Endometrial microvascular endothelial cells (primary cell): ENCODE measurements at regions not wholly inside any gene's neighbourhood (a gene's known extent, or its start where the extent isn't known, plus 50 kb on each side); places are given as distances from the start of the nearest gene placed in this dataset.

Source experiments
- in situ Hi-C: cut with HindIII; loops from 2 replicates; pipeline ENCODE4 v1.10.0; 2017; ENCODE audit warnings: low sequenced_read_pairs, low pct_unique_long_range_greater_than_20kb; ENCODE audit errors: inconsistent ontology term

- in situ Hi-C loops = no loop called here
These were observed 60.8 kb upstream of the HES1 start for GRCh38 chr3:194075088-194075615.

GRCh38 chr3:194075802-194076460 is 60.0 kb upstream of the HES1 start:
- in situ Hi-C loops = no loop called here

- in situ Hi-C loops = no loop called here
These were observed 59.5 kb upstream of the HES1 start for GRCh38 chr3:194076475-194076874.

GRCh38 chr3:194077602-194078001 is 58.3 kb upstream of the HES1 start:
- in situ Hi-C loops = no loop called here

- in situ Hi-C loops = no loop called here
These were observed 57.7 kb upstream of the HES1 start for GRCh38 chr3:194078045-194078821.

GRCh38 chr3:194079702-194080172 is 56.2 kb upstream of the HES1 start:
- in situ Hi-C loops = no loop called here

GRCh38 chr3:194080436-194080835 is 55.5 kb upstream of the HES1 start:
- in situ Hi-C loops = no loop called here

- in situ Hi-C loops = no loop called here
These were observed 54.8 kb upstream of the HES1 start for GRCh38 chr3:194080913-194081800.

GRCh38 chr3:194081826-194082225 is 54.1 kb upstream of the HES1 start:
- in situ Hi-C loops = no loop called here

GRCh38 chr3:194082743-194083636 is 53.0 kb upstream of the HES1 start:
- in situ Hi-C loops = no loop called here

GRCh38 chr3:194083637-194084224 is 52.2 kb upstream of the HES1 start:
- in situ Hi-C loops = no loop called here

DNA sequence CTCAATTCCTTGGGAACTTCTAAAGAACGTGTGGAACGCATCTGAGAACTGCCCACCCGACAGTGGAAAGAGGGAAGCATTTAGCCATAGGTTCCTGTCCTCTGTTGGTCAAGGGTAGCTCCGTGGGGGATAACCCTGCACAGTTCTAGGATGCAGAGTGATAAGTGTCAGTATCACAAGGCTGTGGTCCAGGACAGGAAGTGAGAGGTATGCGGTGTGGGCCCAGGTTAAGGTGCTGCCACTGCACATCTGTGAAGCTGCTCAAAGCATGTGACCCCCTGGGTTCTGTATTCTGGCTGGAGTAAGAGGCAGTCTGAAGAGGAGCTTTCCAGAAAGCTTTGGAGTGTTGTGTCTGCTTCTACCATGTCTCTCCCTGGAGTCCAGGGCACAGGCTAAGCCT is 51.7 kb upstream of the HES1 start:
- in situ Hi-C loops = no loop called here
